ENCODE measurements at regions not wholly inside any gene's neighbourhood (a gene's known extent, or its start where the extent isn't known, plus 50 kb on each side); places are given as distances from the start of the nearest gene placed in this dataset.

- TF ChIP-seq CTCF (IDR thresholded peaks at IDR 0.05; ENCODE audit: low read depth, low read length), result no peak
Observed at GRCh38 chr11:116543911-116544475, 228.8 kb downstream of the BUD13 start.

GRCh38 chr11:116543099-116543498, 229.7 kb downstream of the BUD13 start:
- H3K4me3 ChIP-seq (ENCODE audit: low read depth, low read length), result no peak overlapping the region
- TF ChIP-seq CTCF (IDR thresholded peaks at IDR 0.05; ENCODE audit: low read depth, low read length), result no peak

More at GRCh38 chr11:116543911-116544475, 228.8 kb downstream of the BUD13 start:
- no peak overlapping the region for H3K4me3 ChIP-seq (ENCODE audit: low read depth, low read length)

- no peak for TF ChIP-seq CTCF (IDR thresholded peaks at IDR 0.05; ENCODE audit: low read depth, low read length)
- no peak overlapping the region for H3K4me3 ChIP-seq (ENCODE audit: low read depth, low read length)
Observed at GRCh38 chr11:116542406-116542805, 230.4 kb downstream of the BUD13 start.

GRCh38 chr11:116541460-116541859, 231.3 kb downstream of the BUD13 start:
- no peak overlapping the region for H3K4me3 ChIP-seq (ENCODE audit: low read depth, low read length)
- no peak for TF ChIP-seq CTCF (IDR thresholded peaks at IDR 0.05; ENCODE audit: low read depth, low read length)

- no peak for TF ChIP-seq CTCF (IDR thresholded peaks at IDR 0.05; ENCODE audit: low read depth, low read length)
- no peak overlapping the region for H3K4me3 ChIP-seq (ENCODE audit: low read depth, low read length)
Observed at GRCh38 chr11:116540645-116541304, 232.0 kb downstream of the BUD13 start.

- H3K4me3 ChIP-seq (ENCODE audit: low read depth, low read length), result no peak overlapping the region
- TF ChIP-seq CTCF (IDR thresholded peaks at IDR 0.05; ENCODE audit: low read depth, low read length), result no peak
Observed at GRCh38 chr11:116539836-116540418, 232.9 kb downstream of the BUD13 start.

GRCh38 chr11:116539211-116539610, 233.6 kb downstream of the BUD13 start:
- H3K4me3 ChIP-seq (ENCODE audit: low read depth, low read length), result no peak overlapping the region
- TF ChIP-seq CTCF (IDR thresholded peaks at IDR 0.05; ENCODE audit: low read depth, low read length), result no peak
